ENCODE measurements at regions not wholly inside any gene's neighbourhood (a gene's known extent, or its start where the extent isn't known, plus 50 kb on each side); places are given as distances from the start of the nearest gene placed in this dataset.

DNA sequence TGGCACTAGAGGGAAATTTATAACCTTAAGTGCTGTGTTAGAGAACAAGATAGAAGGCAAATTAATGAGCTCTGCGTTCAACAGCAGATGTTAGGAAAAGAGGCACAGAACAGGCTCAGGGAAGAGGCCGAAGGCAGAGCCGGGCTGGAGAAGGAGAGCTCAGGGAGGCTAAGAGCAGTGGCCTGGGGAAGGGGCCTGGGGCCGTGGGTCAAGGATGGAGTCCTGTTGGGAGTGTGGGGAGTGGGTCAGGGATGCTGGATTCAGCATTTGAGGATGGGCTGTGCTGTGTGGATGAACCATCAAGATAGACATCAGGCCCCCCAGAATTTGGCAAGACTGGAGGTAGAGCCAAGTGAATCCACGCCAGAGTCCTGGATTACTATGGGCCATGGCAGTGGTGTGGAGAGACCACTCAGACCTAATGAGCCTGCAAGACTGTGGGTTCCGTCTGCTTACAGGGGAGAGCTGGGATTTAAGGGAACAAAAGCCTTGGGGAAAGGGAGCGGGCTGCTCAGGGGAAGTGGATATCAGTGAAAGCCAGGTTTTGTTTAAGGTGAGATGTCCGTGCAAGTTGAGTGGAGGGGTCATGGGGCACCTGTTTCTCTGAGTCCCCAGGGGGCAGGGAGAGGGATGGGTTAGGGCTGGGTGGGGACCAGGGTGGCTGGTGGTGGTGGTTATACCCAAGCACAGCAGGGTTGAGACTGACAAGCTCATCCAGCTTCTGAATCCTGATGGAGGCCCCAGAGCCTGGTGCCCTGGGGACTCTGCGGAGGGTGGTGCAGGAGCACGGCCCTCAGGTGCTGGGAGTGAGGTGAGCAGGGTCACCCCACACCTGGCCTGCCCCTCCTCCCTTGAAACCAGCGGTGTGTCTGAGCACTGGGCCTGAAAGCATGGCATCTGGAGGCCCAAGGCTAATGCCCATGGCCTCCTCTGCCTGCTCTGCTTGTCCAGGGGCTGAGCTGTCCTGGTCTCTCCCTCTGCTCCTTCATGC is 101.7 kb downstream of the BMS1 start:
- H4K8ac ChIP-seq (ENCODE audit: low read length): no peak overlapping the region
- peaks cover 11% of the 10 kb centered on the region for H3K9me3 ChIP-seq (ENCODE audit: control insufficient read depth, low read length)
- H2AFZ ChIP-seq (ENCODE audit: low read depth, low read length): no peak overlapping the region
- H4K91ac ChIP-seq (ENCODE audit: low read length): no peak overlapping the region
- H2BK120ac ChIP-seq (ENCODE audit: low read depth, low read length): no peak overlapping the region
- no peaks in the 10 kb centered on the region for H3K27me3 ChIP-seq (ENCODE audit: control insufficient read depth in 1 of 2, insufficient read depth in 1 of 2, low read length in 2 of 2)
- H3K79me1 ChIP-seq (replicated peaks; ENCODE audit: low read length, poor library complexity, severe bottlenecking): no peaks in the 10 kb centered on the region
- H2AK5ac ChIP-seq (ENCODE audit: low read length, severe bottlenecking): no peak overlapping the region
- H3K23ac ChIP-seq (ENCODE audit: low read length in 2 of 2): peak overlapping the region in 1 of 2 experiments; percentile 77
- no peak overlapping the region for H3K4ac ChIP-seq (ENCODE audit: low read depth in 1 of 2, low read length in 2 of 2)
- no peak overlapping the region for H2BK12ac ChIP-seq (ENCODE audit: low read length in 2 of 2)
- H3K9ac ChIP-seq (ENCODE audit: low read length): no peak overlapping the region
- no peak overlapping the region for H3K27ac ChIP-seq (ENCODE audit: low read length, poor library complexity, severe bottlenecking)
- no peak overlapping the region for H2BK15ac ChIP-seq (ENCODE audit: low read depth, poor library complexity, severe bottlenecking)
- H3K14ac ChIP-seq (ENCODE audit: low read length in 2 of 2): peak overlapping the region in 1 of 2 experiments; percentile 55
- H3K4me3 ChIP-seq (ENCODE audit: insufficient read depth in 1 of 2, low read depth in 1 of 2, low read length in 2 of 2): no peak overlapping the region
- WGBS: 76% methylated on average over 11 of the region's 11 CpGs
- no peak overlapping the region for H3K4me2 ChIP-seq (ENCODE audit: low read length, poor library complexity, severe bottlenecking)
- no peak overlapping the region for H3K18ac ChIP-seq (ENCODE audit: low read depth in 1 of 2, low read length in 2 of 2)
- DNase-seq: no peak
- no peaks in the 10 kb centered on the region for H3K36me3 ChIP-seq (ENCODE audit: control insufficient read depth in 1 of 2, insufficient read depth in 2 of 2, low read depth in 1 of 2, low read length in 2 of 2)
- no peaks in the 10 kb centered on the region for H3K4me1 ChIP-seq (ENCODE audit: control insufficient read depth, insufficient read depth, low read depth, low read length)
- H2BK5ac ChIP-seq (ENCODE audit: low read depth, low read length, poor library complexity, severe bottlenecking): no peak overlapping the region

DNA sequence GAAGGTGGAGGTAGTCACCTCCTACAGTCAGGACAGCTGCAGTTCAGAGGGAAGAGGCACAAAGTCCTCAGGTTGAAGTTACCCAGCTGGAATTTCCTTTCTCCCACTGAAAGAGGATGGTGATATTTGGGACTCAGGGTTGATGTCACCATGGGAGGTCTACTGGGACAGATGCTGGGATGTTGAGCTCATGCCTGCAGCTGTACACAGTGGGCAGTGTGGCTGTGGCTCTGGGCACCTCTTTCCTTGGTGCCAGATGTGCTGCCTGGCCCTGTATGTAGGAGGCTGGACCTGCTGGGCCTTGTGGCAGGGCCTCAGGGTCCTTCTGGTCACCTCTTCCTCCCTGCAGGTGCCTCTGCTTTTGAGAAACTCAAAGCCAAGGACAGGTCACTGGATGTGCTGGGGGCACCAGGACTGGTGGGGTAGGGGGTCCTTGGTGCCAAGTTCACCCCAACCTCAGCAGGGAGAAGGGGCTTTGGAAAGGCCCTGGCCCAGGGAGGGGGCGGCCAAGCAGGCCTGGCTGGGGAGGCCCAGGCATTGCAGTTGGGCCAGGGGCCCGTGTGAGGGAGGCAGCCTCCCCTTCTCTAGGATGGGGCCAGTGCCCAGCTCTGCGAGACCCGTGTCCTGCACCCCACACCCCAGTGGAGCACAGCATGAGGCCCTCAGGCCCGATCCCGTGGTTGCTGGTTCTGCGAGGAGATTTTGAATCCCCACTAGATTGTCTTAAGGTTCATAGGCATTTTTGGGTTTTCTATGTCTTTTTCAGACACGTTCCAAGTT is 103.1 kb downstream of the BMS1 start:
- Histone ChIP-seq H4K91ac (ENCODE audit: low read length) (no peak overlapping the region), H3K4me1 (ENCODE audit: control insufficient read depth, insufficient read depth, low read depth, low read length) (no peaks in the 10 kb centered on the region), H3K4me3 (ENCODE audit: insufficient read depth in 1 of 2, low read depth in 1 of 2, low read length in 2 of 2) (no peak overlapping the region), H3K27me3 (ENCODE audit: control insufficient read depth in 1 of 2, insufficient read depth in 1 of 2, low read length in 2 of 2) (no peaks in the 10 kb centered on the region), H2BK120ac (ENCODE audit: low read depth, low read length) (no peak overlapping the region), H4K8ac (ENCODE audit: low read length) (no peak overlapping the region), H3K9ac (ENCODE audit: low read length) (no peak overlapping the region), H2BK12ac (ENCODE audit: low read length in 2 of 2) (no peak overlapping the region), H3K79me1 (replicated peaks; ENCODE audit: low read length, poor library complexity, severe bottlenecking) (no peaks in the 10 kb centered on the region), H3K36me3 (ENCODE audit: control insufficient read depth in 1 of 2, insufficient read depth in 2 of 2, low read depth in 1 of 2, low read length in 2 of 2) (no peaks in the 10 kb centered on the region), H2BK15ac (ENCODE audit: low read depth, poor library complexity, severe bottlenecking) (no peak overlapping the region), H2BK5ac (ENCODE audit: low read depth, low read length, poor library complexity, severe bottlenecking) (no peak overlapping the region), H3K14ac (ENCODE audit: low read length in 2 of 2) (no peak overlapping the region), H3K23ac (ENCODE audit: low read length in 2 of 2) (no peak overlapping the region), H3K4ac (ENCODE audit: low read depth in 1 of 2, low read length in 2 of 2) (no peak overlapping the region), H2AFZ (ENCODE audit: low read depth, low read length) (no peak overlapping the region), H2AK5ac (ENCODE audit: low read length, severe bottlenecking) (no peak overlapping the region), H3K18ac (ENCODE audit: low read depth in 1 of 2, low read length in 2 of 2) (no peak overlapping the region), H3K27ac (ENCODE audit: low read length, poor library complexity, severe bottlenecking) (no peak overlapping the region), H3K9me3 (ENCODE audit: control insufficient read depth, low read length) (peaks cover 11% of the 10 kb centered on the region), H3K4me2 (ENCODE audit: low read length, poor library complexity, severe bottlenecking) (no peak overlapping the region)
- DNase-seq: no peak
- 74% methylated on average over 8 of the region's 8 CpGs for WGBS

DNA sequence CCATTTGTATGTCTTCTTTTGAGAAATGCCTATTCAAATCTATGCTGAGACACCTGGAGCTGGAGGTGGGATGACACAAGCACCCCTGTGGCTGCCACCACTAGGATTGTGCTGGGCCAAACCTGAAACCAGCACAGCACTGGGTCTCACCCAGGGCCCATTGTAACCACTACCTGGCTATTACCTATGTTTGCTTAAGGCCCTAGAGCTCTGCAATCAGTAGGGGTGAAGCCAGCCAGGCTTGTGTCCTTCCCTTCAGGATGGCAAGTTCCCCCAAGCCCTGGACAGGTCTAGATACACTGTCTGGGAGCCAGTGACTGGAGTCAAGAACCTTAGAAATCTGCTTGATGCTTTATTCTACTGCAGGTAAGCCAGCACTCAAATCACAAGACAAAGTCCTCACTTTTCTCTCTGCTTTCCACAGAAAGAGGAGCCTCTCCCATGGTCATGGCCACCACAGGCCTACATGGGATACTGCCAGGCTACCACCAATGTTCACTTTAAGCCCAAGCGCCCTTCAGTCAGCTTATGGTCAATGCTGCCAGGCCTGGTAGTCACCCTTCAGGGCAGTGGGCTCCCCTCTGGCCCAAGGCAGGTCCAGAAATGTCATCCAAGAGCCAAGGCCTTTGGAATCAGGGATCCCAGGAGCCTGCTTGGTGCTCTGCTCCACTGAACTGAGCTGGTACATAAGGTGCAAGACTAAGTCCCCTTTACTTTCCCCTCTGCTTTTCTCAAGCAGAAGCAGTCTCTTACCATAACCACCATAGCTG is 105.3 kb downstream of the BMS1 start:
- Histone ChIP-seq H2AFZ (ENCODE audit: low read depth, low read length) (no peak overlapping the region), H2AK5ac (ENCODE audit: low read length, severe bottlenecking) (no peak overlapping the region), H4K8ac (ENCODE audit: low read length) (no peak overlapping the region), H3K27me3 (ENCODE audit: control insufficient read depth in 1 of 2, insufficient read depth in 1 of 2, low read length in 2 of 2) (no peaks in the 10 kb centered on the region), H3K79me1 (replicated peaks; ENCODE audit: low read length, poor library complexity, severe bottlenecking) (no peaks in the 10 kb centered on the region), H3K4ac (ENCODE audit: low read depth in 1 of 2, low read length in 2 of 2) (no peak overlapping the region), H3K4me1 (ENCODE audit: control insufficient read depth, insufficient read depth, low read depth, low read length) (no peaks in the 10 kb centered on the region), H3K9ac (ENCODE audit: low read length) (no peak overlapping the region), H4K91ac (ENCODE audit: low read length) (no peak overlapping the region), H3K36me3 (ENCODE audit: control insufficient read depth in 1 of 2, insufficient read depth in 2 of 2, low read depth in 1 of 2, low read length in 2 of 2) (no peaks in the 10 kb centered on the region), H2BK15ac (ENCODE audit: low read depth, poor library complexity, severe bottlenecking) (no peak overlapping the region), H2BK120ac (ENCODE audit: low read depth, low read length) (no peak overlapping the region), H3K18ac (ENCODE audit: low read depth in 1 of 2, low read length in 2 of 2) (no peak overlapping the region), H3K9me3 (ENCODE audit: control insufficient read depth, low read length) (peaks cover 2% of the 10 kb centered on the region), H3K23ac (ENCODE audit: low read length in 2 of 2) (no peak overlapping the region), H3K27ac (ENCODE audit: low read length, poor library complexity, severe bottlenecking) (no peak overlapping the region), H3K4me3 (ENCODE audit: insufficient read depth in 1 of 2, low read depth in 1 of 2, low read length in 2 of 2) (no peak overlapping the region), H2BK5ac (ENCODE audit: low read depth, low read length, poor library complexity, severe bottlenecking) (no peak overlapping the region), H3K14ac (ENCODE audit: low read length in 2 of 2) (no peak overlapping the region), H2BK12ac (ENCODE audit: low read length in 2 of 2) (no peak overlapping the region), H3K4me2 (ENCODE audit: low read length, poor library complexity, severe bottlenecking) (no peak overlapping the region)
- WGBS: 28% methylated on average over 1 of the region's 1 CpG
- DNase-seq: no peak

Data from mesenchymal stem cell (in vitro differentiated cells and primary cell).